Esophagus muscularis mucosa (tissue), 4 donors: ENCODE measurements at regions not wholly inside any gene's neighbourhood (a gene's known extent, or its start where the extent isn't known, plus 50 kb on each side); places are given as distances from the start of the nearest gene placed in this dataset.

Experiments used
- DNase-seq: peaks from one replicate; pipeline ENCODE4 v3.0.0-alpha.2; 2017; ENCODE audit errors: extremely low spot score
- H3K27ac ChIP-seq, 4 donors: fragments of 200-600 bp; sonication (generic); replicated peaks in 1 of 4; 1 replicate in 3 of 4; 2 replicates in 1 of 4; pipeline ENCODE4 v1.5.1; 2016 to 2019; ENCODE audit warnings: mild to moderate bottlenecking in 1 of 4
- H3K27me3 ChIP-seq, 4 donors: fragments of 200-600 bp; sonication (generic); one replicate each; pipeline versions ENCODE4 v1.5.1 to v1.6.0; 2016 to 2019
- H3K36me3 ChIP-seq, 4 donors: fragments of 200-600 bp; sonication (generic); one replicate each; pipeline ENCODE4 v1.5.1; 2016 to 2019
- H3K4me1 ChIP-seq, 4 donors: fragments of 200-600 bp; sonication (generic); one replicate each; pipeline ENCODE4 v1.5.1; 2016 to 2019
- H3K4me3 ChIP-seq, 4 donors: fragments of 200-600 bp; sonication (generic); 1 replicate in 2 of 4; 2 replicates in 2 of 4; pipeline ENCODE4 v1.5.1; 2016 to 2019; ENCODE audit warnings: mild to moderate bottlenecking in 4 of 4, moderate library complexity in 1 of 4
- H3K9me3 ChIP-seq, 4 donors: fragments of 200-600 bp; sonication (generic); 1 replicate in 3 of 4; 2 replicates in 1 of 4; pipeline ENCODE4 v1.5.1; 2016 to 2019
- EP300 ChIP-seq: sonication (generic); formaldehyde crosslinking; IDR thresholded peaks from one replicate; pipeline ENCODE4 v1.6.1; 2017; ENCODE audit warnings: antibody characterized with exemption
- POLR2A ChIP-seq: fragments of 450-650 bp; IDR thresholded peaks from one replicate; pipeline ENCODE4 v1.6.1; 2017; ENCODE audit warnings: antibody characterized with exemption, moderate library complexity, mild to moderate bottlenecking, low read depth
- POLR2AphosphoS5 ChIP-seq, 2 donors: sonication (generic); formaldehyde crosslinking; IDR thresholded peaks; one replicate each; pipeline ENCODE4 v1.6.1; 2017; ENCODE audit warnings: antibody characterized with exemption in 2 of 2
- WGBS: methylation state at CpG from one replicate; pipeline ENCODE4 v1.1.5; 2018; 5-methylcytosine and 5-hydroxymethylcytosine counted together
- intact Hi-C: fragments of 100-400 bp; cut with DNase I; formaldehyde crosslinking; loops from one replicate; pipeline ENCODE4 v1.15.1; 2023
- TF ChIP-seq, protein P1 (sequence below), 3 experiments: fragments of 200-600 bp in 2 of 3; fragments of 450-650 bp in 1 of 3; sonication (generic) in 2 of 3; IDR thresholded peaks; one replicate each; pipeline ENCODE4 v1.5.1; 2017 to 2019; ENCODE audit warnings: antibody characterized with exemption in 3 of 3, mild to moderate bottlenecking in 2 of 3, moderate library complexity in 1 of 3

DNA sequence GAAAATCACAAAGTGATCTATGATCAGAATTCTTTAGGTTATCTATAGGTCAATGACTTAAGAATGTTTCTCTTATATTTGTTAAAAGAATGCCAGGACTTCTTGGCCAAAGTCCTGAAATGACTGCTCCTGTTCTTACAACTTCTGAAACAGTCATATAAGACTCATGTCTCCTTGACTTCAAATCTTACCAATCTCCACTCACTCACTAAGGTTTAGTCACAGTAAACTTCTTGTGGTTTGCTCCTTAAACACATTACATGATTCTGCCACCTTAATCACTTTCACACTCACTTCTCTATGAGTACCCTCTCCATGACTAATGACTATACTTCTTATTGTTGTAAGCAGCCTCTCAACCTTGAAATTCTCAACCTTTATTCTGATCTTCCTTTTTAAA is 648.7 kb upstream of the CCDC179 start:
- DNase-seq: no peak
- no peaks in the 10 kb centered on the region for H3K27me3 ChIP-seq
- H3K4me1 ChIP-seq: no peaks in the 10 kb centered on the region
- H3K9me3 ChIP-seq: no peaks in the 10 kb centered on the region
- no peaks in the 10 kb centered on the region for H3K36me3 ChIP-seq
- TF ChIP-seq POLR2AphosphoS5 (IDR thresholded peaks at IDR 0.05) (no peak), EP300 (no peak), POLR2A (no peak)
- TF ChIP-seq, protein P1, sequence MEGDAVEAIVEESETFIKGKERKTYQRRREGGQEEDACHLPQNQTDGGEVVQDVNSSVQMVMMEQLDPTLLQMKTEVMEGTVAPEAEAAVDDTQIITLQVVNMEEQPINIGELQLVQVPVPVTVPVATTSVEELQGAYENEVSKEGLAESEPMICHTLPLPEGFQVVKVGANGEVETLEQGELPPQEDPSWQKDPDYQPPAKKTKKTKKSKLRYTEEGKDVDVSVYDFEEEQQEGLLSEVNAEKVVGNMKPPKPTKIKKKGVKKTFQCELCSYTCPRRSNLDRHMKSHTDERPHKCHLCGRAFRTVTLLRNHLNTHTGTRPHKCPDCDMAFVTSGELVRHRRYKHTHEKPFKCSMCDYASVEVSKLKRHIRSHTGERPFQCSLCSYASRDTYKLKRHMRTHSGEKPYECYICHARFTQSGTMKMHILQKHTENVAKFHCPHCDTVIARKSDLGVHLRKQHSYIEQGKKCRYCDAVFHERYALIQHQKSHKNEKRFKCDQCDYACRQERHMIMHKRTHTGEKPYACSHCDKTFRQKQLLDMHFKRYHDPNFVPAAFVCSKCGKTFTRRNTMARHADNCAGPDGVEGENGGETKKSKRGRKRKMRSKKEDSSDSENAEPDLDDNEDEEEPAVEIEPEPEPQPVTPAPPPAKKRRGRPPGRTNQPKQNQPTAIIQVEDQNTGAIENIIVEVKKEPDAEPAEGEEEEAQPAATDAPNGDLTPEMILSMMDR (IDR thresholded peaks at IDR 0.05): no peak
- intact Hi-C loops: no loop called here
- H3K27ac ChIP-seq: no peak overlapping the region
- H3K4me3 ChIP-seq: no peak overlapping the region

DNA sequence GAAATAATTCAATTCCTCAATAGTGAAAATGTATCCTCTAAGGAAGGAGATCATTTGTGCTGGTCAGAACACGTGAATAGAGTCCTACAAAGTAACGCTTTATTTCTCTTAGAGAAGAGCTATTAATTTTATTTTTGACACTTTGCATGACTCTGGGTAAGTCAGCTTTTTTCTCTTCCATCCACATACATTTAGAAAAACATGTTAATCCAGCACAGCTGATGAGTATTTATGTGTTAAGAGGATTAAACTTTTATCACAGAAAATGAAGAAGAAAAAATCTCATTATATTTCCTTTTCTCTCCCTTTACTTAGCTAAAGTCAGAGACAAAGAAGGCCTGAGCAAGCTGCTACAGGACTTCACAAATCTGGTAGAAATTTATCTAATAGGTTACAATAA is 649.5 kb upstream of the CCDC179 start:
- intact Hi-C loops: no loop called here
- TF ChIP-seq POLR2AphosphoS5 (IDR thresholded peaks at IDR 0.05) (no peak), EP300 (no peak), POLR2A (no peak)
- TF ChIP-seq, protein P1 (IDR thresholded peaks at IDR 0.05): no peak
- H3K36me3 ChIP-seq: no peaks in the 10 kb centered on the region

DNA sequence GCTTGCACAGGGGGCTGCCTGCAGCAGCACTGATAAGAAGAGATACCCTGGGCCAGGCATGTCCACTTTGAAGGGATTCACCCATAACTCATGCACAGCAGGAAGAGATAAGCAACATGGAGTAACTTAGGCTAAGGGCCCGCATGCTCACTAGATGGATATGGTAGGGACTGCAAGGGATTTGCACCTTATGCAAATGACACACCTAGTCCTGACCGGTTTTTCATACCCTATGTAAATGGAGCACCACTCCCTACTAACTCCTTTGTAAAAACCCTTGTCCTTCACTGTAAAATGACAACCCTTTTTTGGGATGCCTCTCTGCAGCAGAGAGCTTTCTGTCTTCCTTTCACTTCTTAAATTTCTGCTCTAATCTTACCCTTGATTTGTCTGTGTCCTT is 658.9 kb upstream of the CCDC179 start:
- WGBS: 70% methylated on average over 2 of the region's 2 CpGs
- no peak for DNase-seq
- intact Hi-C loops: no loop called here
- Histone ChIP-seq H3K4me3 (no peak overlapping the region), H3K27me3 (no peaks in the 10 kb centered on the region), H3K27ac (no peak overlapping the region), H3K9me3 (no peaks in the 10 kb centered on the region), H3K4me1 (no peaks in the 10 kb centered on the region), H3K36me3 (no peaks in the 10 kb centered on the region)
- TF ChIP-seq EP300 (no peak), POLR2A (no peak), POLR2AphosphoS5 (IDR thresholded peaks at IDR 0.05) (no peak)
- TF ChIP-seq, protein P1 (IDR thresholded peaks at IDR 0.05): no peak

More for the DNA sequence above, 649.5 kb upstream of the CCDC179 start:
- no peaks in the 10 kb centered on the region for H3K27me3 ChIP-seq
- WGBS: 59% methylated on average over 2 of the region's 2 CpGs
- no peak overlapping the region for H3K4me3 ChIP-seq
- no peak for DNase-seq
- no peaks in the 10 kb centered on the region for H3K9me3 ChIP-seq
- H3K4me1 ChIP-seq: no peaks in the 10 kb centered on the region
- H3K27ac ChIP-seq: no peak overlapping the region

DNA sequence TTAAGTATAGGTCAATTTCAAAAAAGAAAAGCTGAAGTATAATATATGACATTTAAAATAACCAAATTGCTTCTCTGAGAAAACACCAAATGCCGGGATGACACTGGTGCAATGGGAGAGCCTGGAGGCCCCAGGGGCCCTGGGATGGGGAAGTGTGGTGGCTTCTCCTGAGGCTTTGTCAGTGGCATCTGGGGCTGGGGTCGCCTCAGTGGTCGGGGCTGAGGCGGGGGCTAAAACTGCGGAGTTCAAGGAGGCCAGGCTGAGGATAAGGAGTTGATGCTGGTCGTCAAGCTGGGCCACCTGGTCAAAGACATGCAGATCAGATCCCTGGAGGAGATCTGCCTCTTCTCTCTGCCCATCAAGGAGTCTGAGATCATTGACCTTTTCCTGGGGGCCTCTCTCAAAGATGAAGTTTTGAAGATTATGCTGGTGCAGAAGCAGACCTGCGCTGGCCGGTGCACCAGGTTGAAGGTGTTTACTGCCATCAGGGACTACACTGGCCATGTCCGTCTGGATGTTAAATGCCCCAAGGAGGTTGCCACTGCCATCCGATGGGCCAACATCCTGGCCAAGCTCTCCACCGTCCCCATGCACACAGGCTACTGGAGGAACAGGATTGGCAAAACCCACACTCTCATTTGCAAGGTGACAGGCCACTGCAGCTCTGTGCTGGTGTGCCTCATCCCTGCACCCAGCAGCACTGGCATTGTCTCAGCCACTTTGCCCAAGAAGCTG is 660.1 kb upstream of the CCDC179 start:
- Histone ChIP-seq H3K4me1 (no peaks in the 10 kb centered on the region), H3K4me3 (no peak overlapping the region), H3K9me3 (no peaks in the 10 kb centered on the region), H3K27ac (no peak overlapping the region), H3K36me3 (no peaks in the 10 kb centered on the region), H3K27me3 (no peaks in the 10 kb centered on the region)
- TF ChIP-seq POLR2A: no peak
- TF ChIP-seq, protein P1 (IDR thresholded peaks at IDR 0.05): no peak
- TF ChIP-seq EP300: no peak
- no peak for TF ChIP-seq POLR2AphosphoS5 (IDR thresholded peaks at IDR 0.05)
- 89% methylated on average over 11 of the region's 11 CpGs for WGBS
- intact Hi-C loops: no loop called here
- DNase-seq: no peak

DNA sequence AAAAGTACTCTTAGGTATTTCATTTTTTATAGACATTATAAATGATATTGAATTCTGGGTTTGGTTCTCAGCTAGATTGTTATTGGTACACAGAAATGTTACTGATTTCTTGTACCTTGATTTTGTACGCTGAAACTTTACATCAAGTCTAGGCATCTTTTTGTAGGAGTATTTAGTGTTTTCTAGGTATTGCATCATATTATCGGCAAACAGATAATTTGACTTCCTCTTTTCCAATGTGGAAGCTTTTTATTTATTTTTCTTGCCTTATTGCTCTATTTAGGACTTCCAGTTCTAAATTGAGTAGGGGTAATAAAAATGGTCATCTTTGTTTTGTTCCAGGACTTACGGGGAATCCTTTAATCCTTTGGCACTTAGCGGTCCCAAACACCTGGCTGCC is 676.6 kb upstream of the CCDC179 start:
- intact Hi-C loops: no loop called here
- no peaks in the 10 kb centered on the region for H3K27me3 ChIP-seq
- DNase-seq: no peak
- H3K4me3 ChIP-seq: no peak overlapping the region
- TF ChIP-seq POLR2AphosphoS5 (IDR thresholded peaks at IDR 0.05) (no peak), POLR2A (no peak), EP300 (no peak)
- TF ChIP-seq, protein P1 (IDR thresholded peaks at IDR 0.05): no peak
- H3K9me3 ChIP-seq: no peaks in the 10 kb centered on the region
- 86% methylated on average over 4 of the region's 4 CpGs for WGBS
- peaks cover 0 to 11% (median 7%) of the 10 kb centered on the region in 4 donors for H3K4me1 ChIP-seq
- H3K27ac ChIP-seq: no peak overlapping the region
- H3K36me3 ChIP-seq: no peaks in the 10 kb centered on the region
